Uterus (tissue), 2 donors: ENCODE measurements at regions not wholly inside any gene's neighbourhood (a gene's known extent, or its start where the extent isn't known, plus 50 kb on each side); places are given as distances from the start of the nearest gene placed in this dataset.

Source experiments
- POLR2A ChIP-seq, 2 donors: fragments of 450-650 bp; IDR thresholded peaks; one replicate each; pipeline ENCODE4 v1.6.1; 2016; ENCODE audit warnings: antibody characterized with exemption in 2 of 2, mild to moderate bottlenecking in 1 of 2, moderate library complexity in 1 of 2
- TF ChIP-seq, protein P1 (sequence below), 4 experiments: fragments of 200-600 bp in 2 of 4; fragments of 450-650 bp in 2 of 4; sonication (generic) in 2 of 4; IDR thresholded peaks; one replicate each; pipeline ENCODE4 v1.5.1; 2016 to 2019; ENCODE audit warnings: antibody characterized with exemption in 4 of 4, mild to moderate bottlenecking in 2 of 4, moderate library complexity in 1 of 4

DNA sequence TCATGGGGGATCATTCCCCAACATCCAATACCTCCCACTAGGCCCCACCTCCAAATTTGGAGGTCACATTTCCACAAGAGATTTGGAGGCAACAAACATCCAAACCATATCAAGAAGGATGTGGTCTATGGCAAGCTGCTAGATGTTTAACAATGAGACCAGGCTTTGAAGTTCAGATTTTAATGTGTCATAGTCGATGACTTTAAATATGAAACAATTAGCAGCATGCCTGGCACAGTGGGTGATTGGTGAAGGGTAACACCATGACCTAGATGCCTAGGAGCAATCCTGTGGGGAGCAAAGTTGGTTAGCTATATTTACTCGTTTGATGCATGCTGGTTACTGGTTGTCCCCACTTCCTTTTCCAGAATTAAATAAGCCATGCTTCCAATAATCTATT is 356.4 kb upstream of the VWC2 start:
- TF ChIP-seq, protein P1, sequence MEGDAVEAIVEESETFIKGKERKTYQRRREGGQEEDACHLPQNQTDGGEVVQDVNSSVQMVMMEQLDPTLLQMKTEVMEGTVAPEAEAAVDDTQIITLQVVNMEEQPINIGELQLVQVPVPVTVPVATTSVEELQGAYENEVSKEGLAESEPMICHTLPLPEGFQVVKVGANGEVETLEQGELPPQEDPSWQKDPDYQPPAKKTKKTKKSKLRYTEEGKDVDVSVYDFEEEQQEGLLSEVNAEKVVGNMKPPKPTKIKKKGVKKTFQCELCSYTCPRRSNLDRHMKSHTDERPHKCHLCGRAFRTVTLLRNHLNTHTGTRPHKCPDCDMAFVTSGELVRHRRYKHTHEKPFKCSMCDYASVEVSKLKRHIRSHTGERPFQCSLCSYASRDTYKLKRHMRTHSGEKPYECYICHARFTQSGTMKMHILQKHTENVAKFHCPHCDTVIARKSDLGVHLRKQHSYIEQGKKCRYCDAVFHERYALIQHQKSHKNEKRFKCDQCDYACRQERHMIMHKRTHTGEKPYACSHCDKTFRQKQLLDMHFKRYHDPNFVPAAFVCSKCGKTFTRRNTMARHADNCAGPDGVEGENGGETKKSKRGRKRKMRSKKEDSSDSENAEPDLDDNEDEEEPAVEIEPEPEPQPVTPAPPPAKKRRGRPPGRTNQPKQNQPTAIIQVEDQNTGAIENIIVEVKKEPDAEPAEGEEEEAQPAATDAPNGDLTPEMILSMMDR (IDR thresholded peaks at IDR 0.05): no peak
- no peak for TF ChIP-seq POLR2A (IDR thresholded peaks at IDR 0.05)
